IMR-90 (cell line): ENCODE measurements at regions not wholly inside any gene's neighbourhood (a gene's known extent, or its start where the extent isn't known, plus 50 kb on each side); places are given as distances from the start of the nearest gene placed in this dataset.
A peak's percentile ranks its signal among the peaks of the same experiment; 100 is the strongest.

Experiments used
- ATAC-seq: fragments of 200-7000 bp; cut with Tn5 transposase; 2 replicates; pipeline ENCODE4 v1.9.1; 2020; ENCODE audit warnings: low read depth, mild to moderate bottlenecking, moderate library complexity
- BruUV-seq: library from RNA; stranded (reverse); fragments of 400-500 nt; replicated peaks from 2 replicates; lab custom pipeline; 2021; lab: Mats Ljungman, UMichigan
- CTCF ChIA-PET: fragments of 300-600 bp; formaldehyde crosslinking; extraction: SDS; loops from one replicate; lab custom pipeline; 2021; ENCODE audit warnings: antibody characterized with exemption; lab: Yijun Ruan, JAX
- POLR2A ChIA-PET: fragments of 300-600 bp; sonication (Branson Sonifier 250); formaldehyde crosslinking; loops from one replicate; lab custom pipeline; 2022; ENCODE audit warnings: antibody characterized with exemption; ENCODE audit not compliant: unreplicated experiment; lab: Charles Lee
- DNase-seq: peaks from one replicate; pipeline ENCODE4 v3.0.0; 2013
- H2AFZ ChIP-seq: replicated peaks from 2 replicates; pipeline ENCODE3; 2013; ENCODE audit warnings: low read length, mild to moderate bottlenecking; ENCODE audit not compliant: poor library complexity
- H2AK5ac ChIP-seq: 2 replicates; pipeline ENCODE4 v1.6.1; 2013; ENCODE audit warnings: low read depth, low read length, inconsistent platforms
- H2AK9ac ChIP-seq: replicated peaks from 2 replicates; pipeline ENCODE3; 2013; ENCODE audit warnings: mild to moderate bottlenecking, low read depth, low read length, moderate library complexity; ENCODE audit not compliant: poor library complexity
- H2BK120ac ChIP-seq: 2 replicates; pipeline ENCODE4 v1.6.1; 2013; ENCODE audit warnings: low read depth, low read length, inconsistent platforms
- H2BK15ac ChIP-seq: 3 replicates; pipeline ENCODE4 v1.6.1; 2013; ENCODE audit warnings: low read depth, low read length, inconsistent platforms
- H2BK20ac ChIP-seq: 2 replicates; pipeline ENCODE4 v1.6.1; 2013; ENCODE audit warnings: low read depth, mild to moderate bottlenecking, inconsistent platforms, low read length, moderate library complexity
- H2BK5ac ChIP-seq: 2 replicates; pipeline ENCODE4 v1.6.1; 2013; ENCODE audit warnings: mild to moderate bottlenecking, low read depth, low read length, inconsistent platforms; ENCODE audit not compliant: poor library complexity, severe bottlenecking
- H3K14ac ChIP-seq: replicated peaks from 2 replicates; pipeline ENCODE4 v1.6.1; 2013; ENCODE audit warnings: low read depth, low read length, inconsistent platforms
- H3K18ac ChIP-seq: 2 replicates; pipeline ENCODE4 v1.6.1; 2013; ENCODE audit warnings: low read depth, low read length, control low read depth
- H3K23ac ChIP-seq: 2 replicates; pipeline ENCODE4 v1.6.1; 2013; ENCODE audit warnings: low read depth, low read length, inconsistent platforms
- H3K27ac ChIP-seq: 2 replicates; pipeline ENCODE4 v1.5.1; 2013; ENCODE audit warnings: mild to moderate bottlenecking, control low read depth, low read length; ENCODE audit not compliant: insufficient read depth
- H3K27me3 ChIP-seq: 2 replicates; pipeline ENCODE4 v1.6.1; 2013; ENCODE audit warnings: low read length; ENCODE audit not compliant: control insufficient read depth, insufficient read depth
- H3K36me3 ChIP-seq: 2 replicates; pipeline ENCODE4 v1.6.1; 2013; ENCODE audit warnings: low read length, mixed read lengths; ENCODE audit not compliant: control insufficient read depth, insufficient read depth
- H3K4ac ChIP-seq: 2 replicates; pipeline ENCODE4 v1.6.1; 2013; ENCODE audit warnings: low read depth, low read length, inconsistent platforms
- H3K4me1 ChIP-seq: 2 replicates; pipeline ENCODE4 v1.6.1; 2013; ENCODE audit warnings: low read length, mixed read lengths; ENCODE audit not compliant: control insufficient read depth, insufficient read depth
- H3K4me2 ChIP-seq: 2 replicates; pipeline ENCODE4 v1.6.1; 2013; ENCODE audit warnings: low read depth, mild to moderate bottlenecking, control low read depth, low read length, moderate library complexity
- H3K4me3 ChIP-seq: 2 replicates; pipeline ENCODE4 v1.5.1; 2013; ENCODE audit warnings: low read depth, mild to moderate bottlenecking, control low read depth, low read length, moderate library complexity; ENCODE audit not compliant: insufficient read depth
- H3K56ac ChIP-seq: 2 replicates; pipeline ENCODE4 v1.6.1; 2013; ENCODE audit warnings: low read length, inconsistent platforms; ENCODE audit not compliant: insufficient read depth; ENCODE audit errors: extremely low read depth
- H3K79me1 ChIP-seq, 2 experiments: 2 replicates each; pipeline ENCODE4 v1.6.1; 2013; ENCODE audit warnings: low read length in 2 of 2, inconsistent platforms in 1 of 2, low read depth in 1 of 2
- H3K9ac ChIP-seq: 2 replicates; pipeline ENCODE4 v1.6.1; 2013; ENCODE audit warnings: low read depth, low read length, control low read depth
- H3K9me1 ChIP-seq: 2 replicates; pipeline ENCODE4 v1.6.1; 2013; ENCODE audit warnings: low read length, inconsistent platforms; ENCODE audit not compliant: insufficient read depth
- H3K9me3 ChIP-seq: 2 replicates; pipeline ENCODE4 v1.6.1; 2013; ENCODE audit warnings: low read length; ENCODE audit not compliant: control insufficient read depth, insufficient read depth
- H4K20me1 ChIP-seq: 2 replicates; pipeline ENCODE4 v1.6.1; 2013; ENCODE audit warnings: low read length, inconsistent platforms; ENCODE audit not compliant: insufficient read depth
- H4K5ac ChIP-seq: 2 replicates; pipeline ENCODE4 v1.6.1; 2013; ENCODE audit warnings: mild to moderate bottlenecking, low read depth, low read length, control low read depth
- H4K8ac ChIP-seq, 2 experiments: 2 replicates each; pipeline ENCODE4 v1.6.1; 2013; ENCODE audit warnings: low read depth in 2 of 2, low read length in 2 of 2, control low read depth in 1 of 2, inconsistent platforms in 1 of 2
- H4K91ac ChIP-seq: 2 replicates; pipeline ENCODE4 v1.6.1; 2013; ENCODE audit warnings: low read depth, low read length, inconsistent platforms; ENCODE audit not compliant: insufficient read depth
- BHLHE40 ChIP-seq: fragments of 150-350 bp; IDR thresholded peaks from 2 replicates; pipeline ENCODE4 v1.6.1; 2016; ENCODE audit warnings: mild to moderate bottlenecking, low read depth, low read length
- CEBPB ChIP-seq: IDR thresholded peaks from 2 replicates; pipeline ENCODE4 v1.6.1; 2012; ENCODE audit warnings: low read depth, low read length, improper control_type of control experiment
- CHD1 ChIP-seq: IDR thresholded peaks from 2 replicates; pipeline ENCODE4 v1.6.1; 2012; ENCODE audit warnings: low read depth, low read length, improper control_type of control experiment
- FOS ChIP-seq: fragments of 150-350 bp; IDR thresholded peaks from 2 replicates; pipeline ENCODE4 v1.6.1; 2016; ENCODE audit warnings: low read depth, low read length
- MAFK ChIP-seq: IDR thresholded peaks from 2 replicates; pipeline ENCODE4 v1.6.1; 2012; ENCODE audit warnings: low read depth, low read length, improper control_type of control experiment
- MAZ ChIP-seq: IDR thresholded peaks from 2 replicates; pipeline ENCODE4 v1.6.1; 2012; ENCODE audit warnings: low read depth, mild to moderate bottlenecking, low read length, improper control_type of control experiment, moderate library complexity, borderline replicate concordance
- MXI1 ChIP-seq: IDR thresholded peaks from 2 replicates; pipeline ENCODE4 v1.6.1; 2012; ENCODE audit warnings: low read depth, mild to moderate bottlenecking, low read length, moderate library complexity, borderline replicate concordance
- NFE2L2 ChIP-seq: fragments of 150-350 bp; IDR thresholded peaks from 2 replicates; pipeline ENCODE4 v1.6.1; 2016; ENCODE audit warnings: low read depth, mild to moderate bottlenecking, low read length
- POLR2A ChIP-seq: IDR thresholded peaks from 2 replicates; pipeline ENCODE4 v1.6.1; 2012; ENCODE audit warnings: mild to moderate bottlenecking, low read depth, low read length
- RAD21 ChIP-seq: IDR thresholded peaks from 2 replicates; pipeline ENCODE4 v1.6.1; 2012; ENCODE audit warnings: low read length, improper control_type of control experiment
- RCOR1 ChIP-seq: IDR thresholded peaks from 2 replicates; pipeline ENCODE4 v1.6.1; 2012; ENCODE audit warnings: mild to moderate bottlenecking, low read length, improper control_type of control experiment; ENCODE audit not compliant: insufficient replicate concordance
- RFX5 ChIP-seq: IDR thresholded peaks from 2 replicates; pipeline ENCODE4 v1.8.0; 2012; ENCODE audit warnings: low read depth, mild to moderate bottlenecking, low read length, moderate library complexity
- SMC3 ChIP-seq: fragments of 150-350 bp; IDR thresholded peaks from 2 replicates; pipeline ENCODE4 v1.6.1; 2016; ENCODE audit warnings: low read depth, mild to moderate bottlenecking, antibody characterized with exemption, low read length, moderate library complexity
- WGBS, 2 experiments: methylation state at CpG; one replicate each; pipeline versions ENCODE4 v1.1.5 to v1.1.7; 2013; ENCODE audit warnings: missing lambda C conversion rate in 2 of 2; ENCODE audit not compliant: insufficient read length in 1 of 2; ENCODE audit errors: extremely low coverage in 2 of 2; 5-methylcytosine and 5-hydroxymethylcytosine counted together
- dilution Hi-C: fragments of 300-500 bp; cut with HindIII; formaldehyde crosslinking; loops from one replicate; pipeline ENCODE4 v1.14.3; 2018; ENCODE audit warnings: low sequenced_read_pairs; ENCODE audit not compliant: unreplicated experiment
- in situ Hi-C: fragments of 300-500 bp; cut with MboI; formaldehyde crosslinking; loops from 3 replicates; pipeline ENCODE4 v1.14.3; 2019; ENCODE audit warnings: low sequenced_read_pairs, inconsistent platforms, mixed read lengths
- intact Hi-C: fragments of 100-400 bp; cut with micrococcal nuclease; formaldehyde crosslinking; loops from 2 replicates; pipeline ENCODE4 v1.10.0; 2022
- TF ChIP-seq, protein P1 (sequence below): fragments of 150-350 bp; IDR thresholded peaks from 2 replicates; pipeline ENCODE4 v1.6.1; 2017; ENCODE audit warnings: mild to moderate bottlenecking, antibody characterized with exemption, low read length, low read depth
- TF ChIP-seq, protein P2 (sequence below): conservative IDR thresholded peaks from 2 replicates; pipeline ENCODE4 v1.5.1; 2012; ENCODE audit warnings: mild to moderate bottlenecking, low read depth, low read length, improper control_type of control experiment
- TF ChIP-seq, protein P3 (sequence below): fragments of 150-350 bp; IDR thresholded peaks from 2 replicates; pipeline ENCODE4 v1.6.1; 2016; ENCODE audit warnings: low read depth, mild to moderate bottlenecking, low read length, moderate library complexity, borderline replicate concordance

DNA sequence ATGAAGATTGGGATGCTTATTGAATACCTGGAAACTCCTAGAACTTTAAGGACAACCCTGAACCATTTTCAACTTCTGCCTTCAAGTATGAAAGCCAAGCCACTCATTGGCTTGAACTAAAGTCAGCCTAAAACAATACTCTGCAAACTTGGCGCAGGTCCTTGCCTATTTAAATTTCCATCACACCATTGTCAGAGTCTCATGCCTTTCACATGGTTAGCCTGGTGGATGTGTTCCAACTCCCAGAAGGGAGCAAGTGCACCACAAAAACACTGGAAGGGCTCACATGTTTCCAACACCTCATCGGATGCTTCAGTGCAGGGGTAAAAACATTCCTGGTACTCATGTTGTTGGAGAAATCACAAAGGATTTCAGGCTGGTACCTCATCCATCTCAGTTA, 511.6 kb upstream of the MDFIC2 start:
- no peak overlapping the region for H2AK9ac ChIP-seq
- no peak overlapping the region for H3K4me2 ChIP-seq
- no peaks in the 10 kb centered on the region for H3K36me3 ChIP-seq
- H4K91ac ChIP-seq, result no peak overlapping the region
- TF ChIP-seq RCOR1 (no peak), MAFK (no peak), BHLHE40 (no peak), FOS (no peak), CHD1 (no peak), MXI1 (no peak), NFE2L2 (no peak), CEBPB (no peak), MAZ (no peak), RFX5 (no peak), POLR2A (no peak), RAD21 (no peak), SMC3 (no peak)
- TF ChIP-seq, protein P1, sequence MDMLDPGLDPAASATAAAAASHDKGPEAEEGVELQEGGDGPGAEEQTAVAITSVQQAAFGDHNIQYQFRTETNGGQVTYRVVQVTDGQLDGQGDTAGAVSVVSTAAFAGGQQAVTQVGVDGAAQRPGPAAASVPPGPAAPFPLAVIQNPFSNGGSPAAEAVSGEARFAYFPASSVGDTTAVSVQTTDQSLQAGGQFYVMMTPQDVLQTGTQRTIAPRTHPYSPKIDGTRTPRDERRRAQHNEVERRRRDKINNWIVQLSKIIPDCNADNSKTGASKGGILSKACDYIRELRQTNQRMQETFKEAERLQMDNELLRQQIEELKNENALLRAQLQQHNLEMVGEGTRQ, result no peak
- TF ChIP-seq, protein P2, sequence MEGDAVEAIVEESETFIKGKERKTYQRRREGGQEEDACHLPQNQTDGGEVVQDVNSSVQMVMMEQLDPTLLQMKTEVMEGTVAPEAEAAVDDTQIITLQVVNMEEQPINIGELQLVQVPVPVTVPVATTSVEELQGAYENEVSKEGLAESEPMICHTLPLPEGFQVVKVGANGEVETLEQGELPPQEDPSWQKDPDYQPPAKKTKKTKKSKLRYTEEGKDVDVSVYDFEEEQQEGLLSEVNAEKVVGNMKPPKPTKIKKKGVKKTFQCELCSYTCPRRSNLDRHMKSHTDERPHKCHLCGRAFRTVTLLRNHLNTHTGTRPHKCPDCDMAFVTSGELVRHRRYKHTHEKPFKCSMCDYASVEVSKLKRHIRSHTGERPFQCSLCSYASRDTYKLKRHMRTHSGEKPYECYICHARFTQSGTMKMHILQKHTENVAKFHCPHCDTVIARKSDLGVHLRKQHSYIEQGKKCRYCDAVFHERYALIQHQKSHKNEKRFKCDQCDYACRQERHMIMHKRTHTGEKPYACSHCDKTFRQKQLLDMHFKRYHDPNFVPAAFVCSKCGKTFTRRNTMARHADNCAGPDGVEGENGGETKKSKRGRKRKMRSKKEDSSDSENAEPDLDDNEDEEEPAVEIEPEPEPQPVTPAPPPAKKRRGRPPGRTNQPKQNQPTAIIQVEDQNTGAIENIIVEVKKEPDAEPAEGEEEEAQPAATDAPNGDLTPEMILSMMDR, result no peak
- TF ChIP-seq, protein P3, sequence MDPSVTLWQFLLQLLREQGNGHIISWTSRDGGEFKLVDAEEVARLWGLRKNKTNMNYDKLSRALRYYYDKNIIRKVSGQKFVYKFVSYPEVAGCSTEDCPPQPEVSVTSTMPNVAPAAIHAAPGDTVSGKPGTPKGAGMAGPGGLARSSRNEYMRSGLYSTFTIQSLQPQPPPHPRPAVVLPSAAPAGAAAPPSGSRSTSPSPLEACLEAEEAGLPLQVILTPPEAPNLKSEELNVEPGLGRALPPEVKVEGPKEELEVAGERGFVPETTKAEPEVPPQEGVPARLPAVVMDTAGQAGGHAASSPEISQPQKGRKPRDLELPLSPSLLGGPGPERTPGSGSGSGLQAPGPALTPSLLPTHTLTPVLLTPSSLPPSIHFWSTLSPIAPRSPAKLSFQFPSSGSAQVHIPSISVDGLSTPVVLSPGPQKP, result no peak
- H2BK15ac ChIP-seq, result no peak overlapping the region
- H4K20me1 ChIP-seq, result no peaks in the 10 kb centered on the region
- peaks cover 7% of the 10 kb centered on the region for H3K4me1 ChIP-seq
- H3K56ac ChIP-seq, result no peak overlapping the region
- no peak overlapping the region for H3K27ac ChIP-seq
- ChIA-PET POLR2A (no interaction called here), CTCF (no interaction called here)
- no peak overlapping the region for H3K23ac ChIP-seq
- H2AFZ ChIP-seq, result no peak overlapping the region
- DNase-seq (peak; percentile 43), ATAC-seq (no peak)
- peaks cover 2% of the 10 kb centered on the region; the same call in 1 of the 2 replicates for H3K9me1 ChIP-seq
- H3K9ac ChIP-seq, result no peak overlapping the region
- H3K27me3 ChIP-seq, result no peaks in the 10 kb centered on the region
- peak overlapping the region in 1 of 2 experiments; percentile 43; a peak in 1 of 4 replicates for H4K8ac ChIP-seq
- H3K14ac ChIP-seq, result no peak overlapping the region
- peak overlapping the region; percentile 78 for H3K4ac ChIP-seq
- dilution Hi-C loops, result no loop called here
- H3K79me1 ChIP-seq, result no peaks in the 10 kb centered on the region
- no TSS peak for BruUV-seq
- H2BK20ac ChIP-seq, result peak overlapping the region; percentile 62; the same call in 1 of the 2 replicates
- H3K18ac ChIP-seq, result 0 out of 2 replicates have a peak overlapping the region, but pooled peaks have one; percentile 24
- no peak overlapping the region for H4K5ac ChIP-seq
- intact Hi-C loops, result no loop called here
- no CpG with 5 or more reads among the region's 2 CpGs for WGBS, 2 experiments
- in situ Hi-C loops, result no loop called here
- no peak overlapping the region for H2AK5ac ChIP-seq
- H2BK120ac ChIP-seq, result 0 out of 2 replicates have a peak overlapping the region, but pooled peaks have one; percentile 18
- H3K9me3 ChIP-seq, result peaks cover 2% of the 10 kb centered on the region; the same call in 1 of the 2 replicates
- H2BK5ac ChIP-seq, result no peak overlapping the region
- H3K4me3 ChIP-seq, result no peak overlapping the region
